Erythroblast (primary cell): ENCODE measurements at regions not wholly inside any gene's neighbourhood (a gene's known extent, or its start where the extent isn't known, plus 50 kb on each side); places are given as distances from the start of the nearest gene placed in this dataset.

ENCODE experiments used
- GATA1 ChIP-seq: IDR thresholded peaks from 2 replicates; pipeline ENCODE4 v1.6.1; 2011; ENCODE audit warnings: low read depth, mild to moderate bottlenecking, control low read depth, low read length, moderate library complexity
- POLR2A ChIP-seq: IDR thresholded peaks from 2 replicates; pipeline ENCODE4 v1.6.1; 2011; ENCODE audit warnings: mild to moderate bottlenecking, low read length

GRCh38 chr15:88974392-88974791, 61.2 kb upstream of the MFGE8 start:
- no peak for TF ChIP-seq POLR2A
- no peak for TF ChIP-seq GATA1
